HG03521 (cell line): ENCODE measurements at regions not wholly inside any gene's neighbourhood (a gene's known extent, or its start where the extent isn't known, plus 50 kb on each side); places are given as distances from the start of the nearest gene placed in this dataset.
"Not testable (repeated sequence)": the region's sequence is repeated elsewhere in the genome, so short reads cannot be mapped to it uniquely, and the experiment has no call there.

Source experiments
- ATAC-seq: cut with Tn5 transposase; IDR thresholded peaks from one replicate; pipeline ENCODE4 v1.9.1; 2021; ENCODE audit warnings: mild to moderate bottlenecking, moderate library complexity; ENCODE audit not compliant: unreplicated experiment

- no peak for ATAC-seq
These were observed 505.9 kb upstream of the CCNG1 start for GRCh38 chr5:162931501-162931900.

- no peak for ATAC-seq
These were observed 497.4 kb upstream of the CCNG1 start for GRCh38 chr5:162939991-162940390.

- ATAC-seq = no peak
These were observed 488.7 kb upstream of the CCNG1 start for GRCh38 chr5:162948677-162949076.

GRCh38 chr5:162956570-162956969 lies 480.8 kb upstream of the CCNG1 start:
- no peak for ATAC-seq

- not testable (repeated sequence) for ATAC-seq
These were observed 473.3 kb upstream of the CCNG1 start for GRCh38 chr5:162964144-162964543.

GRCh38 chr5:162990063-162990462 lies 447.3 kb upstream of the CCNG1 start:
- ATAC-seq = no peak

- ATAC-seq = peak; percentile 61
These were observed 446.4 kb upstream of the CCNG1 start for GRCh38 chr5:162990856-162991497.

GRCh38 chr5:162995568-162995967 lies 441.8 kb upstream of the CCNG1 start:
- ATAC-seq = no peak

- no peak for ATAC-seq
These were observed 441.3 kb upstream of the CCNG1 start for GRCh38 chr5:162996053-162996452.

- ATAC-seq = no peak
These were observed 431.4 kb upstream of the CCNG1 start for GRCh38 chr5:163005949-163006348.

- ATAC-seq = no peak
These were observed 414.7 kb upstream of the CCNG1 start for GRCh38 chr5:163022582-163023128.

- no peak for ATAC-seq
These were observed 413.5 kb upstream of the CCNG1 start for GRCh38 chr5:163023846-163024245.

GRCh38 chr5:163024936-163025335 lies 412.5 kb upstream of the CCNG1 start:
- ATAC-seq = no peak

- no peak for ATAC-seq
These were observed 403.7 kb upstream of the CCNG1 start for GRCh38 chr5:163033656-163034055.

GRCh38 chr5:163041254-163041653 lies 396.1 kb upstream of the CCNG1 start:
- no peak for ATAC-seq

GRCh38 chr5:163079618-163080017 lies 357.8 kb upstream of the CCNG1 start:
- ATAC-seq = no peak

GRCh38 chr5:163089230-163089629 lies 348.2 kb upstream of the CCNG1 start:
- no peak for ATAC-seq

GRCh38 chr5:163089926-163090325 lies 347.5 kb upstream of the CCNG1 start:
- no peak for ATAC-seq

GRCh38 chr5:163094492-163095180 lies 342.8 kb upstream of the CCNG1 start:
- ATAC-seq = peak; percentile 82

- ATAC-seq = no peak
These were observed 332.9 kb upstream of the CCNG1 start for GRCh38 chr5:163104464-163104863.

- ATAC-seq = no peak
These were observed 331.9 kb upstream of the CCNG1 start for GRCh38 chr5:163105456-163105855.

GRCh38 chr5:163106098-163106497 lies 331.3 kb upstream of the CCNG1 start:
- ATAC-seq = no peak
